ENCODE measurements at regions not wholly inside any gene's neighbourhood (a gene's known extent, or its start where the extent isn't known, plus 50 kb on each side); places are given as distances from the start of the nearest gene placed in this dataset.
A peak's percentile ranks its signal among the peaks of the same experiment; 100 is the strongest.

GRCh38 chr20:57922083-57922482 lies 212.3 kb upstream of the PMEPA1 start:
- Mint-ChIP-seq H3K9me3 (peaks cover 0 to 2% of the 10 kb centered on the region in 2 donors), H3K36me3 (no peaks in the 10 kb centered on the region), H3K27ac (no peak overlapping the region), H3K4me3 (no peak overlapping the region), H3K4me1 (no peaks in the 10 kb centered on the region), H3K27me3 (ENCODE audit: low read depth in 2 of 2) (peaks cover 10 to 14% of the 10 kb centered on the region in 2 donors)
- intact Hi-C loops (cut with micrococcal nuclease): no loop called here
- no peaks in the 10 kb centered on the region for H3K36me3 ChIP-seq (ENCODE audit: control insufficient read depth, insufficient read depth, low read length)
- no peaks in the 10 kb centered on the region for H3K9me3 ChIP-seq (ENCODE audit: control insufficient read depth, insufficient read depth, low read length)
- no peak overlapping the region for H3K27ac ChIP-seq (ENCODE audit: low read length)
- no peak overlapping the region for H3K4me3 ChIP-seq (ENCODE audit: low read length)
- DNase-seq (no peak), ATAC-seq (peak in 1 of 3 donors; percentile 31)
- H3K4me1 ChIP-seq (ENCODE audit: control insufficient read depth, insufficient read depth, low read length): peaks cover 3% of the 10 kb centered on the region
- no peaks in the 10 kb centered on the region for H3K27me3 ChIP-seq (ENCODE audit: control insufficient read depth, insufficient read depth, low read length)
- TF ChIP-seq CTCF (IDR thresholded peaks at IDR 0.05): no peak
- WGBS (ENCODE audit: insufficient coverage): 56% methylated on average over 3 of the region's 4 CpGs

DNA sequence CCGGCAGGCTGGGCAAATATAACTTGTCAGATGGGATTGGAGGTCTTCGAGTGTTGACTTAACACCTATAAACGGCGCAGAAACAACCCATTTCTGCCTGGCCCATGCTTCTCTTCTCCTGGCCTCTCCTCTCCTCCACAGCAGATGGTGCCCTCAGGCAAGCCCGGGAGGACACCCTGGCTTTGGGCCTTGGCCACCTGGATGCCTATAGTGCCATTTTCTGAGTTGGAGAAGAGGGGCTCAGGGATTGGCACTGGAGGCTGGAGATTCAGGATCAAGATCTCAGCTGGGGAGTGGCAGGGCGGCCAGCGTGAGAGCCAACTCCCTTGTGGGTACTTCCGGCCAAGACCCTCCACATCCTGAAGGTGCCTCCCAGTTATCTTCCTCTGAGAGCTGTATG lies 211.9 kb upstream of the PMEPA1 start:
- H3K27me3 ChIP-seq (ENCODE audit: control insufficient read depth, insufficient read depth, low read length): no peaks in the 10 kb centered on the region
- Mint-ChIP-seq H3K9me3 (peaks cover 0 to 2% of the 10 kb centered on the region in 2 donors), H3K27ac (no peak overlapping the region), H3K27me3 (ENCODE audit: low read depth in 2 of 2) (peaks cover 10 to 13% of the 10 kb centered on the region in 2 donors), H3K36me3 (no peaks in the 10 kb centered on the region), H3K4me1 (no peaks in the 10 kb centered on the region), H3K4me3 (no peak overlapping the region)
- H3K4me3 ChIP-seq (ENCODE audit: low read length): no peak overlapping the region
- WGBS (ENCODE audit: insufficient coverage): 79% methylated on average over 8 of the region's 8 CpGs
- no peak overlapping the region for H3K27ac ChIP-seq (ENCODE audit: low read length)
- intact Hi-C loops (cut with micrococcal nuclease): no loop called here
- H3K9me3 ChIP-seq (ENCODE audit: control insufficient read depth, insufficient read depth, low read length): no peaks in the 10 kb centered on the region
- H3K36me3 ChIP-seq (ENCODE audit: control insufficient read depth, insufficient read depth, low read length): no peaks in the 10 kb centered on the region
- TF ChIP-seq CTCF (IDR thresholded peaks at IDR 0.05): no peak
- DNase-seq (no peak), ATAC-seq (no peak)
- H3K4me1 ChIP-seq (ENCODE audit: control insufficient read depth, insufficient read depth, low read length): peaks cover 3% of the 10 kb centered on the region

DNA sequence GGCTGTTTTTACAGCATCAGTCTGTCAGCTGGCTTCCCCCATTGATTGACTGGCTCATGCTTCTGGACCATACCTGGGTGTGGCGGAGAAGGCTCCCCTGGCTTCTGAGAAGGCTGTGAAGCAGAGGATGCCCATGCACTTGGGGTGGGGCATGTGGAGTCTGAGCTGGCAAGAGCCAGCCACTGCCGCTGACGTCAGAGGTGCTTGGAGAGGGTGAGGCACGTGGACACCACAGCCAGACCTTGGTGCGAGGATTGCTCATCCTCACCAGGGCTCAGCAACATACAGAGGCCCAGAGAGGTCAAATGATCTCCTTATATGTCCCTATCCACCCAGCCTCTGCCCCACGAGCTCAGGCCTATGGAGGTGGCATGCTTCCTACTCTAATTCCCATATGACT lies 211.2 kb upstream of the PMEPA1 start:
- no peaks in the 10 kb centered on the region for H3K36me3 ChIP-seq (ENCODE audit: control insufficient read depth, insufficient read depth, low read length)
- TF ChIP-seq CTCF (IDR thresholded peaks at IDR 0.05): no peak
- intact Hi-C loops (cut with micrococcal nuclease): no loop called here
- Mint-ChIP-seq H3K36me3 (no peaks in the 10 kb centered on the region), H3K9me3 (no peaks in the 10 kb centered on the region), H3K4me1 (no peaks in the 10 kb centered on the region), H3K27ac (no peak overlapping the region), H3K4me3 (no peak overlapping the region), H3K27me3 (ENCODE audit: low read depth in 2 of 2) (peaks cover 6 to 13% of the 10 kb centered on the region in 2 donors)
- no peaks in the 10 kb centered on the region for H3K9me3 ChIP-seq (ENCODE audit: control insufficient read depth, insufficient read depth, low read length)
- DNase-seq (no peak), ATAC-seq (no peak)
- H3K4me1 ChIP-seq (ENCODE audit: control insufficient read depth, insufficient read depth, low read length): peaks cover 3% of the 10 kb centered on the region
- H3K27ac ChIP-seq (ENCODE audit: low read length): no peak overlapping the region
- 84% methylated on average over 6 of the region's 6 CpGs for WGBS (ENCODE audit: insufficient coverage)
- no peak overlapping the region for H3K4me3 ChIP-seq (ENCODE audit: low read length)
- no peaks in the 10 kb centered on the region for H3K27me3 ChIP-seq (ENCODE audit: control insufficient read depth, insufficient read depth, low read length)

GRCh38 chr20:57919049-57919448 lies 209.2 kb upstream of the PMEPA1 start:
- Mint-ChIP-seq H3K27me3 (ENCODE audit: low read depth in 2 of 2) (peaks cover 6 to 8% of the 10 kb centered on the region in 2 donors), H3K9me3 (no peaks in the 10 kb centered on the region), H3K27ac (no peak overlapping the region), H3K36me3 (no peaks in the 10 kb centered on the region), H3K4me1 (no peaks in the 10 kb centered on the region), H3K4me3 (no peak overlapping the region)
- H3K27me3 ChIP-seq (ENCODE audit: control insufficient read depth, insufficient read depth, low read length): no peaks in the 10 kb centered on the region
- WGBS (ENCODE audit: insufficient coverage): 91% methylated on average over 3 of the region's 3 CpGs
- no peak overlapping the region for H3K27ac ChIP-seq (ENCODE audit: low read length)
- no peak for DNase-seq
- no peaks in the 10 kb centered on the region for H3K9me3 ChIP-seq (ENCODE audit: control insufficient read depth, insufficient read depth, low read length)
- H3K4me3 ChIP-seq (ENCODE audit: low read length): no peak overlapping the region
- no peaks in the 10 kb centered on the region for H3K36me3 ChIP-seq (ENCODE audit: control insufficient read depth, insufficient read depth, low read length)
- ATAC-seq: no peak
- intact Hi-C loops (cut with micrococcal nuclease): no loop called here
- peaks cover 3% of the 10 kb centered on the region for H3K4me1 ChIP-seq (ENCODE audit: control insufficient read depth, insufficient read depth, low read length)
- TF ChIP-seq CTCF (IDR thresholded peaks at IDR 0.05): no peak

Measured in natural killer cell (primary cell).